GM18858 (cell line): ENCODE measurements at regions not wholly inside any gene's neighbourhood (a gene's known extent, or its start where the extent isn't known, plus 50 kb on each side); places are given as distances from the start of the nearest gene placed in this dataset.
"Not testable (repeated sequence)": the region's sequence is repeated elsewhere in the genome, so short reads cannot be mapped to it uniquely, and the experiment has no call there.

Experiments
- ATAC-seq: cut with Tn5 transposase; IDR thresholded peaks from one replicate; pipeline ENCODE4 v1.9.1; 2021; ENCODE audit not compliant: unreplicated experiment

DNA sequence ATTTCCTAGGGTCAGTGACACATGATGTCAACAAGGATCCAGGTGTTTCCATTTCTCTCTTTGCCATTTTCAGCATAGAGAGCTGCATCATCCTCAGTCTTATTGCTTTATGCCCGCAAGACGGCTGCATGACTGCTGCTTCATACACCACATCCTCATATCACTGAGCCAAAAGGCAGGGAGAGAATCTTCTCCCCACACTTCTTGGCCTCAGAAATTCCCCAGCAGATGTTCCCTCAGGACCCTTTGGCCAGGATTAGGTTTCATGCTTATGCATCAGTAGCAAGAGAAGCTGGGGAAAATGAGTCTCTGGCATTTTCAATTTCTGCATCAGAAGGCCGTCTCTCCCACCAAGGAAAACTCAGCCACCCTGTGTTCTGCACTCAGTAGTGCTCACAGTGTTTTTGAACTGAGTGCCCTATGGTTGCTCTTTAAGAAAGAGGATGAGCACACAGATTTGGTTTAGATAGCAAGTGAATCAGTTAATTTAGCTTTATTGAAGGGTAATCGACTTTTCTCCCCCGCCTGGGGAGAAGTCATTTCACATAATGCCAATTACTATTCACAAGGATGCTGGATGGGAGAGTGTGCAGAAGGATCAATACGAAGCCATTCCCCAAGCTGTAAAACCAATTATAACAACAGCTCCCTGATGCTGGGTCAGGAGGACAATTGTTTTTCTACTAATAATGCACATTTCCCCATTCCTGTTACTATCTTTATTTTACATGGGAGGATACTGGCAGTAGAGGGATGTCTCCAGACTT is 360.2 kb downstream of the HHIPL2 start:
- ATAC-seq = no peak

DNA sequence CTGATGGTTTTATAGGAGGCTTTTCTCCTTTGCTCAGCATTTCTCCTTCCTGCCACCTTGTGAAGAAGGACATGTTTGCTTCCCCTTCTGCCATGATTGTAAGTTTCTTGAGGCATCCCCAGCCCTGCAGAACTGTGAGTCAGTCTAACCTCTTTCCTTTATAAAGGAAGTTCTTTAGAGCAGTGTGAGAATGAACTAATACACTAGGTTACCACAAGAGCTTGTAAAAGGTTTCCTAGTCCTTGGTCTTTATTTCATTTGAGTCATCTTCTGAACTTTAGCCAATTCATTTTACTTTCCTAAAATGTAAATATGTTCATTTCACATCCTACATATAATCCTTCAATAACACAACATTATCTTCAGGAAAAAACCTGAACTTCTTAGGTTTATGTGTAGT is 365.3 kb downstream of the HHIPL2 start:
- no peak for ATAC-seq

DNA sequence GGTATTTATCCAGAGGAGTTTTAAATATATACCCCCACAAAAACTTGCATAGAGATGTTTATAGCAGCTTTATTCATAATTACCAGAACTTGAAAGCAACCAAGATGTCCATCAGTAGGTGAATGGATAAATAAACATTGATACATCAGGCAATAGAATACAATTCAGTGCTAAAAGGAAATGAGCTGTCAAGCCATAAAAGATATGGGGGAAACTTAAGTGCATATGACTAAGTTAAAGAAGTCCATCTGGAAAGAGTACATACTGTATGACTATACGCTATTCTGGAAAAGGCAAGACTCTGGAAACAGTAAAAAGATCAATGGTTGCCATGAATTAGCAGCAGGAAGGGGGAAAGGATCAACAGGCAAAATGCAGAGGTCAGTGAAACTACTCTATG is 366.7 kb downstream of the HHIPL2 start:
- no peak for ATAC-seq

DNA sequence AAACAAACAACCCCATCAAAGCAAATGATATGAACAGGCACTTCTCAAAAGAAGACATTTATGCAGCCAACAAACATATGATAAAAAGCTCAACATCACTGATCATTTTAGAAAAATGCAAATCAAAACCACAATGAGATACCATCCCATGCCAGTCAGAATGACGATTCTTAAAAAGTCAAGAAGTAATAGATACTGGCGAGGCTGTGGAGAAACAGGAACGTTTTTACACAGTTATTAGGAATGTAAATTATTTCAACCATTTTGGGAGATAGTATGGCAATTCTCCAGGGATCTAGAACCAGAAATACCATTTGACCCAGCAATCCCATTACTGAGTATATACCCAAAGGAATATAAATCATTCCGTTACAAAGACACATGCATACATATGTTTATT is 370.4 kb downstream of the HHIPL2 start:
- not testable (repeated sequence) for ATAC-seq

DNA sequence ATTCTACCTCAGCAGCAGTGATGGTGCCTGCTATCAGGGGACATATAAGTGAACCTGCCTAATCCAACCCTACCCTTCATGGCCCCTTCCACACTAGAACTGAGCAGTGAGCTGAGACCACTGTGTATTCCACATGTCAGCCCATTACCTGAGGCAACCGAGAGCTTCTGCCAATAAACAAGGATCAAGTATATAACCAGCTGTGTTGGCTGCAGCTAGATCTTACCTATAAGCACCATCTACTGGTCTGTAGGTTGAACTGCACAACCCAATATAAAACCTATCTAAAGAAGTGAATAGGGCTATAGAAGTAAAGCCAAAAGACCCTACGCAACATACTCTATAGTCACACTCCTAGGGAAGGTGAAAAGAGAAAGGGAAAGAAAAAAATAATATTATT is 376.9 kb downstream of the HHIPL2 start:
- peak; percentile 70 for ATAC-seq

DNA sequence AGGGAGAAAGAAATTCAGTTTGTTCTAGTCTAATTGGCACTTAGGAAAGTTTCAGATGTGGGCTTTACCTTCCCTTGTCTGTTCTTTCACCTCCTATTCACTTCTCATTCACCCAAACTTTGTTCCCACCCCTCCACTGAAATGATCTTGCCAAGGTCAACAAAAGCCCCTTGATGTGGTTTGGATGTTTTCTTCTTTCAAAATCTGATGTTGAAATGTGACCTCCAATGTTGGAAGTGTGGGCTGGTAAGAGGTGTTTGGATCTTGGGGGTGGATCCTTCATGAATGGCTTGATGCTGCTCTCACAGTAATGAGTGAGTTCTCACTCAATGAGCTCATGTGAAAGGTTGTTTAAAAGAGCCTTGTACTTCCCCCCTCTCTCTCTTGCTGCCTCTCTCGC is 379.3 kb downstream of the HHIPL2 start:
- no peak for ATAC-seq

DNA sequence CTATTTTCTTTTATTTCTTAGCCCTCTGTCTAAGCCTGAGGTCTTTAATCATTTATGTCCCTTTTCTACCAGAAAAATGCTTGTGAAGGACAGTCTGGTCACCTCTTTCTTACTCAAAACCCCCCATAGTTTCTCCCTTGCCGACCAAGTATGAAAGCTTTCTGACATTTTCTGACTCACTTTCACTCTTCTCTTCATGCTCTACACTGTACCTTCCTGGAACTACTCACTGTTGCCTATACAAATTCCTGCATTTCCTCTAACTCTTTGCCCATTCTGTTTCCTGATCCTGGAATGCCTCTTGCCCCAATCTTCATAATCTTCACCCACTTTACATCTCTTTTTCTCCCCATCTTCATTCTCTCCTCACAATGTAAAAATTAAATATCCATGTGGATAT is 380.0 kb downstream of the HHIPL2 start:
- no peak for ATAC-seq

DNA sequence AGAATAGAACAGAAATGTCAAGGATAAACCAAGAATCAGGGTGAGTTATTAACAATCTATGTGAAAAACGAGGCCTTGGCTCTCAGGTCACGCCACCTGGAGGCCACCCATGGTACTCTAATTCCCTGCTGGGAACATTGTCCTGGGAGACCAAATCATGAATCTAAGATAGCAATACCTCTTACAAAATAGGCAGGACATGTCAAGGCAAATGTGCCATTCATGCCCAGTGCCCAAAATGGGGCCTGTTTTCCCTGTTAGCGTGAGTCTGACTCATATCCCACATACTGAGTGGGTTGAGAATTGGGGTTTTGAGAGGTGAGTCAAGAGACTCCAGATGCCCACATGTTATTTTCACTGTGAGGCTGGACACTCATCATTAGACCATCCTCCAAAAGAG is 380.8 kb downstream of the HHIPL2 start:
- peak; percentile 77 for ATAC-seq

DNA sequence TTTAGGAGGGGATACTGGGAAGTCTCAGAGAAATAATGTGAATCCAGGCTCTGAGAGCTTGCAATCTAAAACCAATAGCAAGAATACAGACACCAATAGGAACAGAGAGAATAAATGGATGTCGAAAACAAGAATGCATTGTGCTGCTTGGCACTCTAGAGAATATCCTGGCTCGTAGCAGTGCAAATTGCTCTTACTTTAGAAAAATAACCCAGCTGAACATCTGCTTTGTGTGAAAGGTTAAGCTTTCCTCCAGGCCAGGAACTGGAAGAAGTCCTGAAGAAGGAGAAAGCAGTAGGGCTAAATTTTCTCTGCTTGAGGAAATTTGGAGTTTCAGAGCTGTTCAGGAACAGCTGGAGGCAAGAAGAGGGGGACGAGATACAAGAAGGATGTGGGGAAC is 382.3 kb downstream of the HHIPL2 start:
- ATAC-seq = no peak

DNA sequence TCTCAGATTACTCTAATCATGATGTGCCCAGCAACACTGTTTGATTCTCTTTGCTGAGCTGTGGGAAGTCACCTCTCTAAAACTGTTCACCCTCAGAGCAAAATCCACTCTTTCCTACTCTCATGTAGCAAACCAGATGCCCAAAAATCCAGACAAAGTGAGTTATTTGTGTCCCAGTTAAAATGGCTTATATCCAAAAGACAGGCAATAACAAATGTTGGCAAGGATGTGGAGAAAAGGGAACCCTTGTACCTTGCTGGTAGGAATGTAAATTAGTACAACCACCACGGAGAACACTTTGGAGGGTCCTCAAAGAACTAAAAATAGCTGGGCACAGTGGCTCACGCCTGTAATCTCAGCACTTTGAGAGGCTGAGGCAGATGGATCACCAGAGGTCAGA is 384.0 kb downstream of the HHIPL2 start:
- ATAC-seq = no peak

DNA sequence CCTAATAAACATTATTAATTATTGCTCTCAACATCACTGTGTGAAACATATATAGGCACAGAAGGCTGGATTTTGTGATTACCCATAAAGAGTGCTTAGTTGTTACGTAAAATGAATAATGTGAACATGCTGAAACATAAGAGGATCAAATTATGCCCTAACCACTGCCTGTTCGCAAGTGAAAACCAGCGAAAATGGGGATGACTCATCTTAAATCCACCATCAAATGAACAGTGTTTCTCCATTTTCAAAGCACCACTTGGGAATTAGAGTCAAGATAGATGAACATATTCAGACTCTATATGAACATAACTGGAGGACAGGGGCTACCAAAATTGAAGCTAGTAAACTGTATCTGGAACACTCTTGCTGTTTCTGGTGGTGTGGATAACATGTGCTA is 386.2 kb downstream of the HHIPL2 start:
- no peak for ATAC-seq

DNA sequence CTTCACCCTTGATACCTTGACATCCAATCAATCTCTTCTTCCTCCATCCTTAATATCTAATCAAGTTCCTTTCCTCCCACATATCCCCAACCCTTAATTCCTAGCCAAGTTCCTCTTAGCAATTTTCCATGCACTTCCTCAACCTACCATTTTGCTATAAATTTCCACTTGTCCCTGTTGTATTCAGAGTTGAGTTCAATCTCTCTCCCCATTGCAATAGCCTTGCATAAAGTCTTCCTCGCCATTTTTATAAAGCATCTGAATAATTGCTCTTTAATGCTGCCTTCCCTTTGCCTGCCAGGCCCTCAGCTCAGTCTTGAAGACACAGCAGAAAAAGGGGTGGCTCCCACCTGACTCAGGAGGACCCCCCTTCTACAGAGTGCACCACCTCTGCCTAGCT is 390.3 kb downstream of the HHIPL2 start:
- no peak for ATAC-seq

DNA sequence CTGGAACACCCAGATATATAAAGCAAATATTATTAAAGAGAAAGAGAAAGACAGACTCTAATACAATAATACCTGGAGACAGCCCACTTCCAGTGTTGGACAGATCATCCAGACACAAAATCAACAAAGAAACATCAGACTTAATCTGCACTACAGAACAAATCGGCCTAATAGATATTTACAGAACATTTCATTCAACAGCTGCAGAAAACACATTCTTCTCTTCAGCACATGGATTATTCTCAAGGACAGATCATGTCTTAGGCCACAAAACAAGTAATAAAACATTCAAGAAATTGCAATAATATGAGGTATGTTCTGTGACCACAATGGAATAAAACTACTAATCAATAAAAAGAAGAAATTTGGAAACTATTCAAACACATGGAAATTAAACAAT is 398.3 kb upstream of the DUSP10 start:
- no peak for ATAC-seq

DNA sequence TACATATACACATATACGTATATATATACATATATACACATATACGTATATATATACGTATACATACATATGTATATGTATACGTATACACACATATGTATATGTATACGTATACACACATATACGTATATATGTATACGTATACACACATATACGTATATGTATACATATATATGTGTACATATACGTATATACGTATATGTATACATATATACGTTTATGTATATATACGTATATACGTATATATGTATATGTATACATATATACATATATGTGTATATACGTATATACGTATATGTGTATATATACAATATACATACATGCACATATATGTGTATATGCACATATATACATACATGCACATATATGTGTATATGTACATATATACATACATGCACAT is 396.2 kb upstream of the DUSP10 start:
- ATAC-seq = no peak

DNA sequence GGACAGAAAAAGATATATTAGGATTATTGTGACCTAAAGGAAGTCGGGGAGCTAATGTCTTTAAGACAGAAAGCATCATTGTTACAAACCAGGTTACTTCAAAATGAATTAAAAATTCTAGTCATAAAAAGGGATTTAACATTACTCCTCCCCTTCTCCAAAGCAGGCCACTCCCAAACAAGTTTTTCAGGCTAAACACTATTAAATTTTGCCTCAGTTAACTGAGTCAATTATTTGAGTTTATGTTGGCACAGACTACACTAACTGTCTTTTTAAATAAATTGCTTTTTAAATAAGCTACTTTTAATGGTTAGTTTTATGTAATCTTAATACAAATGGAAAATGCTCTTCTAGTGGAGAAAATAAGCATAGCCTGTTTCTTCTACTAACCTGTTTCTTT is 395.0 kb upstream of the DUSP10 start:
- no peak for ATAC-seq

DNA sequence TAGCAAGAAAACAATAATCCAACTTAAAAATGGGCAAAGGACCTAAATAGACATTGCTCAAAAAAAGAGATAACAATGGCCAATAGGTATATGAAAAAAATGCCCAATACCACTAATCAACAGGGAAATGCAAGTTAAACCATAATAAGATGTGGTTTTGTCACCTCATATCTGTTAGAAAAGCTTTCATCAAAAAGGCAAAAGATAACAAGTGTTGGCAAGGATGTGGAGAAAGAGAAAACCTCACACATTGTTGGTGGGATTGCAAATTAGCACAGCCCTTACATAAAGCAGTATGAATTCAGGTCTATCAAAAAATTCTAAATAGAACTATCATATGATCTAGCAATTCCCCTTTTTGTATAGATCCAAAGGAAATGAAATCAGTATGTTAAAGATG is 387.2 kb upstream of the DUSP10 start:
- ATAC-seq = no peak

DNA sequence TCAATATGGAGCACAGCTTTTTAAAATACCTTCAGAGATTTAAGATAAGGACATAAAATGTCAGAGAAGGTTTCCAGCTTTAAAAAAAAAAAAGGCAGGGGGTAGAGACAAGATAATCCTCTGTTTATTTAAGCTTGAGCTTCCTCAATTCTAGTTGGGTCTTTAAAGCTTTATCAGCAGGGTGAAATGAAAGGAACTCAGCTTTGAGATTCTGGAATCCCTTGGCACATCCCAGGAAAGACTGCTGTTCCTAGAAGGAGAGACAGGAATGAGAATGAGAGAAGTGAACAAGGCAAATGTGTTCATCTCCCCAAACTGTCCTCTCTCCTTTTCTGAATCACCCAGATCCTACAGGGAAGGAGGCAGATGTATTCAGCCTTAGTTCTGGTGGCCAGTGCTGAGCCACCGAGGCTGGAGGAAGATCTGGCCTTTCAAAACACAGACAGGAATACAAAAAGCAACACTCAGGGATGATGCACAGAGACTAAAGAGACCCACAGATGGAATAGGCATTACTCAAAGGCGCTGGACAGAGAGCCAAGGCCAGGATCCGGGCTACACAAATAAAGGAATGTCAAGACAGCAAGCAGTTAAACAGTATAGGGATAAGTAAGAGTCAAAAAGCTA is 385.8 kb upstream of the DUSP10 start:
- no peak for ATAC-seq

DNA sequence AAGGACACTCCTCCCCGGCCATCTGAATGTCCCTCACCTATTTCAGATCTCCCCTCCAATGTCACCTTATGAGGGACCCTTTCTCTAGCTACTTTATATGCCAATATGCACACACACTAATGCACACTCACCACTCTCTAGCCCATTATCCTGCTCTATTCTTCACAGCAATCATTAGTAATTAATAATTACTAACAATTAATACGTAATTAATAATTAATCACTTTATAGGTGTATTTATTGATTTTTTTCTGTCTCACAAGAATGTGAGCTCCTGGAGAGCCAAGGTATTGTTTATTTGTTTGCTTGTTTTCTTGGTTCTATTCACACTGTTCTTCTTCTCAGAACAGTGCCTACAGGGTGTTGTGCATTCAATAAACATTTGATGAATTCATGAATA is 385.2 kb upstream of the DUSP10 start:
- no peak for ATAC-seq

DNA sequence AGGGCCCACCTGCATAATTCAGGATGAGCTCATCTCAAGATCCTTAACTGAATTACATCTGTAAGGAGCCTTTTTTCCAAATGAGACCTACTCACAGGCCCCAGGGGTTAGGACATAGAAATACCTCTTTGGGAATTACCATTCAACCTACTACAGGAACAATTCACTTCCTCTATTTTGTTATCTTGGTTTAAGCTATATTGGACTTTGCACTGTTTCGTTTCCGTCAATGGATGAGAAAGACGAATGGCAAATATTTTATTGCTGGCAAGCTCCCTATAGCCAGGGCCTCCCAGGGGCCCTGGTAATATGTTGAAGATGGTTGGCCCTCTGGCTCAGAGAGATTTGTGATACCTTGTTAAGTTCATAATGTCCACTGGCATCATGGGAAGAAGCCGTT is 384.2 kb upstream of the DUSP10 start:
- ATAC-seq = no peak

DNA sequence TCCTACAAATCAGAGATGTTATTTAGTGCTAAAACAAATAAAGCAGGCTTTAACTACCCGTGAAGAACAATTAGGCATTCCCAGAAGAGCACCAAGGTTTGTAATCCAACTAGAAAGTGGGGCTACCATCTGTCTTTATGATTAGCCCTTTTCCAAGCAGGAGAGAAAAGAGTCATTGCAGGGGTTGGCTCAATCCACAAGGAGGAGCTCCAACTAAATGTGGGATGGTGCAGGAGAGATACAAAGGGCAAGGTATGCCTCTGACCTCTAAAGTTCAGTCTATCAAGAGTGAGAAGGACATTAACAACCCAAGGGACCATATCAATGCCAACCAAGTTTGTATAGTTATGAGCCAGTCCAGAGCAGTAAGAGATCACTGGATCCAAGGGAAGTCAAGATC is 382.7 kb upstream of the DUSP10 start:
- no peak for ATAC-seq

DNA sequence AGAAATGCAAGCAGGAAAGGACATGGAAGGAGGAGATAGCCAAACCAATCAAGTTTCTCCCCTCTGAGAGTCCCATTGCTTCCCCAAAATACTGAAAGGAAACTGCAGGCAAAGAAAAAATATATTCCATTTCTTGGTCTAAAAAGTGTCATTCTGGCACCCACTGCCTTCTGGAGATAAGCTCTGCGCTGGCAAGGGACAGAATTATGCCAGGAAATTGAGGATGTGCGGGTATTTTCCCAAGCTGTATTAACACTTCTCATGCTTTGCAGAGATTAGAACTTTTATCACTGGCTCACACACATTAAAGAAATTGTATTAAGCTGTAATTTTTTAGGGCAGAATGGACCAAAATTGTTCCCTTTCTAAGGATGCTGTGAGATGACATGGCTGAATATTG is 381.2 kb upstream of the DUSP10 start:
- ATAC-seq = no peak

DNA sequence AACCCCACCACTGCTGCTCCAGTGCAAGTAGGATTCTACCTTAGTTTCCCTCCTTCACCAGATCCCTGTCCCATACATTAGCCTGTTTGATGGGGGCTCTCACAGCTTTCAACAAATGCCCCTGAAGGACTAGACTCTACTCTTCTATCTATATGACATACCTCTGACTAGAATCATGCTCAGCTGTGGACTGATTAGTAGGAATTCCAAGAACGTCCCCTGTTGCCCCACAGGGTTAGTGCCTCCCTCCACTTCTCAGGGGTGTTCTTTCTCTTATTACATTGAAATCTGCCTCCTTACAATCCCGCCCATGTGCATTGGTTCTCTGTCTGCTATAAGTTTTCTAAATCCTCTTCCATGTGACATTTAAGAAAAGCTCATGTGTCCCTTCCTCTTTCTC is 375.9 kb upstream of the DUSP10 start:
- ATAC-seq = no peak

DNA sequence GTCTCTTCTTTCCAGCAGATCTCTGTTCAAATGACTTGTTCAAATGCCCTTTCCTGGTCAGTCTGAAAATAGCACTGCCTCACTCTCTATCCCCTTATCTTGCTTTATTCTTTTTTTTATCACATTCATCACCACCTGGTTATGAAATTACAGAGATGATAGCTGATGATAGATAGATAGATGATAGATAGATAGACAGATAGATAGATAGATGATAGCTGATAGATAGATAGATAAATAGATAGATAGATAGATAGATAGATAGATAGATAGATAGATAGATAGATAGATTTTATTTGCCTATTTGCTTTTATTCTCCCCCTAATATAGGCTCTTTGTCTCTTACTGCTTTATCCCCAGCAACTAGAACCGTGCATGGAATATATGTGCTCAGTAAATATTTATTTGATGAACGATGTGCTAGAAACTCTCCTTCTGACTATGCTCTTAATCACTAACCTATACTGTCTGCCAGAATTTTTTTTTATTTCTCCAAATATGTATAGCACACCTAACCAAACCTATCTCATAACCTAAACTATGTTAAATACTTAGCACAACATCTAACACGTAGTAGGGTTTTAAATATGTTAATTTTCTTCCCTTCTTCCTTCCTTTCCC is 372.8 kb upstream of the DUSP10 start:
- no peak for ATAC-seq
